OCI-LY3 (cell line): ENCODE measurements at regions not wholly inside any gene's neighbourhood (a gene's known extent, or its start where the extent isn't known, plus 50 kb on each side); places are given as distances from the start of the nearest gene placed in this dataset.

Source experiments
- H2AFZ ChIP-seq: fragments of 200-600, 300-600 bp; shearing (Covaris generic); 2 replicates; pipeline ENCODE4 v1.6.0; 2014; ENCODE audit warnings: antibody characterized with exemption, low read depth, low read length
- H3K27ac ChIP-seq: fragments of 200-600, 300-600 bp; sonication (generic); 2 replicates; pipeline ENCODE4 v1.5.1; 2014; ENCODE audit warnings: mild to moderate bottlenecking, low read length, moderate library complexity, mixed read lengths
- H3K27me3 ChIP-seq: fragments of 200-600, 300-600 bp; sonication (generic); 2 replicates; pipeline ENCODE4 v1.6.1; 2014; ENCODE audit warnings: low read depth, low read length, mixed read lengths
- H3K36me3 ChIP-seq: fragments of 200-600, 300-600 bp; sonication (generic); replicated peaks from 2 replicates; pipeline ENCODE3; 2014; ENCODE audit warnings: low read depth, low read length, mixed read lengths
- H3K4me1 ChIP-seq: fragments of 300-600, 200-600 bp; sonication (generic); 2 replicates; pipeline ENCODE4 v1.6.1; 2014; ENCODE audit warnings: low read length, mixed read lengths
- H3K4me2 ChIP-seq: fragments of 200-600, 300-600 bp; sonication (generic); 2 replicates; pipeline ENCODE4 v1.6.1; 2014; ENCODE audit warnings: low read length, mixed read lengths
- H3K4me3 ChIP-seq: fragments of 300-600, 200-600 bp; sonication (generic); 2 replicates; pipeline ENCODE4 v1.5.1; 2014; ENCODE audit warnings: antibody characterized with exemption, mild to moderate bottlenecking, low read length, moderate library complexity
- H3K79me2 ChIP-seq: fragments of 300-600, 200-600 bp; shearing (Covaris generic); 2 replicates; pipeline ENCODE4 v1.6.1; 2014; ENCODE audit warnings: mild to moderate bottlenecking, low read length, mixed read lengths
- H3K9ac ChIP-seq: fragments of 300-600, 200-600 bp; shearing (Covaris generic); 2 replicates; pipeline ENCODE4 v1.6.0; 2014; ENCODE audit warnings: mild to moderate bottlenecking, low read length, moderate library complexity
- H3K9me3 ChIP-seq: fragments of 200-600, 300-600 bp; shearing (Covaris generic); 2 replicates; pipeline ENCODE4 v1.6.1; 2014; ENCODE audit warnings: low read length, mixed read lengths; ENCODE audit not compliant: insufficient read depth
- H4K20me1 ChIP-seq: fragments of 200-600, 300-600 bp; sonication (generic); 2 replicates; pipeline ENCODE4 v1.6.1; 2016; ENCODE audit warnings: low read length, mixed read lengths; ENCODE audit not compliant: insufficient read depth
- CTCF ChIP-seq: fragments of 200-600, 300-600 bp; sonication (generic); IDR thresholded peaks from 2 replicates; pipeline ENCODE4 v1.5.1; 2014; ENCODE audit warnings: antibody characterized with exemption, low read length, low read depth
- EZH2phosphoT487 ChIP-seq: fragments of 200-600 bp; shearing (Covaris generic); IDR thresholded peaks from 2 replicates; pipeline ENCODE4 v1.6.1; 2018; ENCODE audit warnings: antibody characterized with exemption, mixed run types, low read depth

DNA sequence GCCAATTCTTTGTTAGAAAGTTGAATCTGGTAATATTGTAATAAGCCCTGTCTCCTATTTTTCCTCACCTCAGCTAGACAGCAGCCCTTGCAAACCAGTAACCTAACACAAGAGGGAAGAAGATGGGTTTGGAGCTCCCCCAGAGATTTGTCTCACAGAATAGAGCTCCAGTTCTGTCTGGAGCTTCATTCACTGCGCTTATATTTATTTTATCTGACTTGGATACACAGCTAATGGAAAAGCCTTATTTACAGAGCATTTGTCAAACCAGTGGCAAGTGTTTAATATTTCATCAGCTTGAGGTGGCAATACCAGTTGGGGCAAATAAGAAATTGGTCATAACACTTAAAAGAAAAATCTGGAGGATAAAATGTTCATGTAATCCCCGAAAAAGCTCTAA, 1094.0 kb downstream of the FSCB start:
- TF ChIP-seq EZH2phosphoT487, result no peak
- Histone ChIP-seq H3K9me3 (no peaks in the 10 kb centered on the region), H3K4me1 (no peaks in the 10 kb centered on the region), H4K20me1 (no peaks in the 10 kb centered on the region), H3K27me3 (no peaks in the 10 kb centered on the region), H3K4me3 (no peak overlapping the region), H3K9ac (no peak overlapping the region), H3K79me2 (no peaks in the 10 kb centered on the region), H2AFZ (no peak overlapping the region), H3K4me2 (no peak overlapping the region), H3K36me3 (no peaks in the 10 kb centered on the region), H3K27ac (no peak overlapping the region)

GRCh38 chr14:43411841-43412240, 1095.2 kb downstream of the FSCB start:
- no peaks in the 10 kb centered on the region for H4K20me1 ChIP-seq
- no peak overlapping the region for H3K4me3 ChIP-seq
- H3K4me2 ChIP-seq, result no peak overlapping the region
- no peaks in the 10 kb centered on the region for H3K79me2 ChIP-seq
- H2AFZ ChIP-seq, result no peak overlapping the region
- H3K9me3 ChIP-seq, result no peaks in the 10 kb centered on the region
- no peaks in the 10 kb centered on the region for H3K36me3 ChIP-seq
- no peaks in the 10 kb centered on the region for H3K27me3 ChIP-seq
- no peak overlapping the region for H3K9ac ChIP-seq
- TF ChIP-seq CTCF, result no peak
- no peak for TF ChIP-seq EZH2phosphoT487
- no peak overlapping the region for H3K27ac ChIP-seq
- H3K4me1 ChIP-seq, result no peaks in the 10 kb centered on the region

- TF ChIP-seq EZH2phosphoT487, result no peak
- no peak for TF ChIP-seq CTCF
Observed at GRCh38 chr14:43410631-43411030, 1096.5 kb downstream of the FSCB start.

DNA sequence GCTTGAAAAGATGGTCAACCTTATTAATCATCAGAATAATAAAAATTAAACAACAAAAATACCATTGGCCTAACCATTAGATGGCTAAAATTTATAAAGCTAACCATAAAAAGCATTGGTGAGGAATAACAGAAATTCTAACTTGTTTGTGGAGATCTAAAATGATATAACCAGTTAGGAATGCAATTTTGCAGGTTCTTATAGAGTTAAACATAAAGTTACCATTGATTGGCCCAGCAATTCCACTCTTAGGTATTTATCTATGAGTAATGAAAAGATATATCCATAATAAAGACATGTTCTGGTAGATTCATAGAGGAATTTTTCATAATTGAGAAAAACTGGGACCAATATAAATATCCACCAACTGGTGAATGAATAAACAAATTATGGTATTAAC, 1098.6 kb downstream of the FSCB start:
- no peak overlapping the region for H3K9ac ChIP-seq
- no peaks in the 10 kb centered on the region for H3K9me3 ChIP-seq
- H3K36me3 ChIP-seq, result no peaks in the 10 kb centered on the region
- TF ChIP-seq CTCF, result no peak
- TF ChIP-seq EZH2phosphoT487, result no peak
- no peaks in the 10 kb centered on the region for H4K20me1 ChIP-seq
- no peak overlapping the region for H3K4me2 ChIP-seq
- H3K4me3 ChIP-seq, result no peak overlapping the region
- H3K27me3 ChIP-seq, result no peaks in the 10 kb centered on the region
- no peak overlapping the region for H2AFZ ChIP-seq
- no peaks in the 10 kb centered on the region for H3K4me1 ChIP-seq
- H3K79me2 ChIP-seq, result no peaks in the 10 kb centered on the region
- no peak overlapping the region for H3K27ac ChIP-seq

More at GRCh38 chr14:43410631-43411030, 1096.5 kb downstream of the FSCB start:
- Histone ChIP-seq H3K36me3 (no peaks in the 10 kb centered on the region), H3K79me2 (no peaks in the 10 kb centered on the region), H3K4me1 (no peaks in the 10 kb centered on the region), H3K27me3 (no peaks in the 10 kb centered on the region), H4K20me1 (no peaks in the 10 kb centered on the region), H2AFZ (no peak overlapping the region), H3K4me2 (no peak overlapping the region), H3K4me3 (no peak overlapping the region), H3K9me3 (no peaks in the 10 kb centered on the region), H3K27ac (no peak overlapping the region), H3K9ac (no peak overlapping the region)

DNA sequence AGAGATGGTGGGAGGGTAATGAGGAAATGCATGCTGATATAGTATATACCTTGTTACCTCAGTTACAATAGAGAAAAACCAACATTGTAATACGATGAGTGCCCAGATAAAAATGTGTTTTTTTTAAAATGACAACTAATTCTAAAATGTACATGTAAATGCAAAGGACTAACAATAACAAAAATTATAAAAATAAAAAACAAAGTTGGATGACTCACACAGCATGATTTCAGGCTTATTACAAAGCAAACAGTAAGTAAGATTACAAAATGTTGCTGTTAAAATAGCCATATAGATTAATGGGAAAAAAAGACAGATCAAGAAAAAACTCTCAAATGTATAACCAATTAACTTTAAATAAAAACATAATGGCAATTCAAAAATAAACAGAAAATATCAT, 1099.4 kb downstream of the FSCB start:
- Histone ChIP-seq H3K4me1 (no peaks in the 10 kb centered on the region), H3K36me3 (no peaks in the 10 kb centered on the region), H3K27me3 (no peaks in the 10 kb centered on the region), H3K9ac (no peak overlapping the region), H3K79me2 (no peaks in the 10 kb centered on the region), H3K4me3 (no peak overlapping the region), H3K27ac (no peak overlapping the region), H2AFZ (no peak overlapping the region), H3K4me2 (no peak overlapping the region), H4K20me1 (no peaks in the 10 kb centered on the region), H3K9me3 (no peaks in the 10 kb centered on the region)
- TF ChIP-seq CTCF (no peak), EZH2phosphoT487 (no peak)
